ENCODE measurements at regions not wholly inside any gene's neighbourhood (a gene's known extent, or its start where the extent isn't known, plus 50 kb on each side); places are given as distances from the start of the nearest gene placed in this dataset.

- Histone ChIP-seq H3K4me2 (ENCODE audit: low read depth, low read length, poor library complexity, severe bottlenecking) (no peak overlapping the region), H3K27ac (ENCODE audit: low read length) (no peak overlapping the region), H3K4me3 (ENCODE audit: low read length) (no peak overlapping the region), H3K79me2 (ENCODE audit: low read length) (no peaks in the 10 kb centered on the region), H3K9ac (ENCODE audit: low read length) (no peak overlapping the region), H4K20me1 (ENCODE audit: insufficient read depth, low read depth, low read length) (no peaks in the 10 kb centered on the region), H3K9me2 (replicated peaks; ENCODE audit: insufficient read depth, low read length) (no peaks in the 10 kb centered on the region), H2AFZ (ENCODE audit: low read length) (no peak overlapping the region), H3K4me1 (ENCODE audit: low read length) (peaks cover 15% of the 10 kb centered on the region), H3K9me3 (ENCODE audit: low read length) (no peaks in the 10 kb centered on the region), H3K27me3 (ENCODE audit: low read length) (no peaks in the 10 kb centered on the region), H3K36me3 (ENCODE audit: insufficient read depth, low read length) (no peaks in the 10 kb centered on the region)
- no peak for DNase-seq
These were observed 456.6 kb upstream of the ID2 start for GRCh38 chr2:8225266-8225665.

GRCh38 chr2:8225798-8226197, 456.1 kb upstream of the ID2 start:
- no peak overlapping the region for H3K4me2 ChIP-seq (ENCODE audit: low read depth, low read length, poor library complexity, severe bottlenecking)
- H3K36me3 ChIP-seq (ENCODE audit: insufficient read depth, low read length), result no peaks in the 10 kb centered on the region
- no peaks in the 10 kb centered on the region for H3K9me3 ChIP-seq (ENCODE audit: low read length)
- H3K79me2 ChIP-seq (ENCODE audit: low read length), result no peaks in the 10 kb centered on the region
- no peak overlapping the region for H3K9ac ChIP-seq (ENCODE audit: low read length)
- no peaks in the 10 kb centered on the region for H3K9me2 ChIP-seq (replicated peaks; ENCODE audit: insufficient read depth, low read length)
- peaks cover 21% of the 10 kb centered on the region for H3K4me1 ChIP-seq (ENCODE audit: low read length)
- H3K27ac ChIP-seq (ENCODE audit: low read length), result no peak overlapping the region
- no peak for DNase-seq
- H3K4me3 ChIP-seq (ENCODE audit: low read length), result no peak overlapping the region
- no peaks in the 10 kb centered on the region for H3K27me3 ChIP-seq (ENCODE audit: low read length)
- H2AFZ ChIP-seq (ENCODE audit: low read length), result no peak overlapping the region
- H4K20me1 ChIP-seq (ENCODE audit: insufficient read depth, low read depth, low read length), result no peaks in the 10 kb centered on the region

GRCh38 chr2:8229546-8229986, 452.3 kb upstream of the ID2 start:
- Histone ChIP-seq H3K4me1 (ENCODE audit: low read length) (peaks cover 57% of the 10 kb centered on the region), H3K9me2 (replicated peaks; ENCODE audit: insufficient read depth, low read length) (no peaks in the 10 kb centered on the region), H3K4me3 (ENCODE audit: low read length) (no peak overlapping the region), H3K27me3 (ENCODE audit: low read length) (no peaks in the 10 kb centered on the region), H2AFZ (ENCODE audit: low read length) (peak overlapping the region; percentile 70; the same call in 1 of the 2 replicates), H3K27ac (ENCODE audit: low read length) (peak overlapping the region; percentile 47), H3K9ac (ENCODE audit: low read length) (no peak overlapping the region), H4K20me1 (ENCODE audit: insufficient read depth, low read depth, low read length) (no peaks in the 10 kb centered on the region), H3K4me2 (ENCODE audit: low read depth, low read length, poor library complexity, severe bottlenecking) (peak overlapping the region; percentile 41), H3K9me3 (ENCODE audit: low read length) (no peaks in the 10 kb centered on the region), H3K36me3 (ENCODE audit: insufficient read depth, low read length) (no peaks in the 10 kb centered on the region), H3K79me2 (ENCODE audit: low read length) (no peaks in the 10 kb centered on the region)
- peak; percentile 74 for DNase-seq

GRCh38 chr2:8230466-8230865, 451.4 kb upstream of the ID2 start:
- no peaks in the 10 kb centered on the region for H3K27me3 ChIP-seq (ENCODE audit: low read length)
- no peak overlapping the region for H3K4me3 ChIP-seq (ENCODE audit: low read length)
- H2AFZ ChIP-seq (ENCODE audit: low read length), result no peak overlapping the region
- no peaks in the 10 kb centered on the region for H3K79me2 ChIP-seq (ENCODE audit: low read length)
- H3K27ac ChIP-seq (ENCODE audit: low read length), result peak overlapping the region; percentile 93
- H3K9ac ChIP-seq (ENCODE audit: low read length), result no peak overlapping the region
- H4K20me1 ChIP-seq (ENCODE audit: insufficient read depth, low read depth, low read length), result no peaks in the 10 kb centered on the region
- H3K9me3 ChIP-seq (ENCODE audit: low read length), result no peaks in the 10 kb centered on the region
- no peaks in the 10 kb centered on the region for H3K36me3 ChIP-seq (ENCODE audit: insufficient read depth, low read length)
- peaks cover 66% of the 10 kb centered on the region for H3K4me1 ChIP-seq (ENCODE audit: low read length)
- no peaks in the 10 kb centered on the region for H3K9me2 ChIP-seq (replicated peaks; ENCODE audit: insufficient read depth, low read length)
- peak overlapping the region; percentile 41 for H3K4me2 ChIP-seq (ENCODE audit: low read depth, low read length, poor library complexity, severe bottlenecking)
- DNase-seq, result no peak

- Histone ChIP-seq H2AFZ (ENCODE audit: low read length) (peak overlapping the region; percentile 39), H4K20me1 (ENCODE audit: insufficient read depth, low read depth, low read length) (no peaks in the 10 kb centered on the region), H3K27ac (ENCODE audit: low read length) (peak overlapping the region; percentile 93), H3K9ac (ENCODE audit: low read length) (no peak overlapping the region), H3K27me3 (ENCODE audit: low read length) (no peaks in the 10 kb centered on the region), H3K9me3 (ENCODE audit: low read length) (no peaks in the 10 kb centered on the region), H3K4me1 (ENCODE audit: low read length) (peaks cover 81% of the 10 kb centered on the region), H3K4me2 (ENCODE audit: low read depth, low read length, poor library complexity, severe bottlenecking) (peak overlapping the region; percentile 41), H3K36me3 (ENCODE audit: insufficient read depth, low read length) (no peaks in the 10 kb centered on the region), H3K4me3 (ENCODE audit: low read length) (no peak overlapping the region), H3K79me2 (ENCODE audit: low read length) (no peaks in the 10 kb centered on the region), H3K9me2 (replicated peaks; ENCODE audit: insufficient read depth, low read length) (no peaks in the 10 kb centered on the region)
- DNase-seq, result no peak
These were observed 450.0 kb upstream of the ID2 start for GRCh38 chr2:8231902-8232301.

GRCh38 chr2:8232871-8233270, 449.0 kb upstream of the ID2 start:
- Histone ChIP-seq H3K9ac (ENCODE audit: low read length) (no peak overlapping the region), H3K36me3 (ENCODE audit: insufficient read depth, low read length) (no peaks in the 10 kb centered on the region), H3K4me2 (ENCODE audit: low read depth, low read length, poor library complexity, severe bottlenecking) (no peak overlapping the region), H3K27me3 (ENCODE audit: low read length) (no peaks in the 10 kb centered on the region), H3K79me2 (ENCODE audit: low read length) (no peaks in the 10 kb centered on the region), H3K9me3 (ENCODE audit: low read length) (no peaks in the 10 kb centered on the region), H3K4me3 (ENCODE audit: low read length) (no peak overlapping the region), H4K20me1 (ENCODE audit: insufficient read depth, low read depth, low read length) (no peaks in the 10 kb centered on the region), H2AFZ (ENCODE audit: low read length) (no peak overlapping the region), H3K9me2 (replicated peaks; ENCODE audit: insufficient read depth, low read length) (no peaks in the 10 kb centered on the region), H3K27ac (ENCODE audit: low read length) (peak overlapping the region; percentile 93), H3K4me1 (ENCODE audit: low read length) (peaks cover 88% of the 10 kb centered on the region)
- no peak for DNase-seq

GRCh38 chr2:8234253-8234652, 447.6 kb upstream of the ID2 start:
- DNase-seq, result peak; percentile 56
- H3K4me3 ChIP-seq (ENCODE audit: low read length), result peak overlapping the region; percentile 45
- no peaks in the 10 kb centered on the region for H3K9me3 ChIP-seq (ENCODE audit: low read length)
- no peaks in the 10 kb centered on the region for H3K36me3 ChIP-seq (ENCODE audit: insufficient read depth, low read length)
- H3K4me2 ChIP-seq (ENCODE audit: low read depth, low read length, poor library complexity, severe bottlenecking), result peak overlapping the region; percentile 66
- H2AFZ ChIP-seq (ENCODE audit: low read length), result no peak overlapping the region; the same call in 1 of the 2 replicates
- peak overlapping the region; percentile 93 for H3K27ac ChIP-seq (ENCODE audit: low read length)
- H3K79me2 ChIP-seq (ENCODE audit: low read length), result no peaks in the 10 kb centered on the region
- H3K9me2 ChIP-seq (replicated peaks; ENCODE audit: insufficient read depth, low read length), result no peaks in the 10 kb centered on the region
- no peaks in the 10 kb centered on the region for H4K20me1 ChIP-seq (ENCODE audit: insufficient read depth, low read depth, low read length)
- peak overlapping the region; percentile 54 for H3K9ac ChIP-seq (ENCODE audit: low read length)
- no peaks in the 10 kb centered on the region for H3K27me3 ChIP-seq (ENCODE audit: low read length)
- peaks cover 95% of the 10 kb centered on the region for H3K4me1 ChIP-seq (ENCODE audit: low read length)

- Histone ChIP-seq H3K4me2 (ENCODE audit: low read depth, low read length, poor library complexity, severe bottlenecking) (peak overlapping the region; percentile 66), H3K4me1 (ENCODE audit: low read length) (peaks cover 95% of the 10 kb centered on the region), H2AFZ (ENCODE audit: low read length) (peak overlapping the region; percentile 64), H3K9me2 (replicated peaks; ENCODE audit: insufficient read depth, low read length) (no peaks in the 10 kb centered on the region), H3K4me3 (ENCODE audit: low read length) (peak overlapping the region; percentile 45), H3K27ac (ENCODE audit: low read length) (peak overlapping the region; percentile 93), H3K79me2 (ENCODE audit: low read length) (no peaks in the 10 kb centered on the region), H3K27me3 (ENCODE audit: low read length) (no peaks in the 10 kb centered on the region), H3K36me3 (ENCODE audit: insufficient read depth, low read length) (no peaks in the 10 kb centered on the region), H3K9me3 (ENCODE audit: low read length) (no peaks in the 10 kb centered on the region), H4K20me1 (ENCODE audit: insufficient read depth, low read depth, low read length) (no peaks in the 10 kb centered on the region), H3K9ac (ENCODE audit: low read length) (peak overlapping the region; percentile 62)
- DNase-seq, result peak; percentile 78
These were observed 447.0 kb upstream of the ID2 start for GRCh38 chr2:8234757-8235374.

Measured in Karpas-422 (cell line).